Caco-2 (cell line): ENCODE measurements at regions not wholly inside any gene's neighbourhood (a gene's known extent, or its start where the extent isn't known, plus 50 kb on each side); places are given as distances from the start of the nearest gene placed in this dataset.

Experiments used
- BruUV-seq: library from RNA; stranded (reverse); fragments of 400-500 nt; replicated peaks from 2 replicates; lab custom pipeline; 2021; lab: Mats Ljungman, UMichigan
- CTCF ChIA-PET: fragments of 300-600 bp; sonication (Branson Sonifier 250); formaldehyde crosslinking; loops from one replicate; lab custom pipeline; 2022; ENCODE audit warnings: antibody characterized with exemption; lab: Charles Lee
- POLR2A ChIA-PET: fragments of 300-600 bp; sonication (Branson Sonifier 250); formaldehyde crosslinking; loops from one replicate; lab custom pipeline; 2022; ENCODE audit warnings: antibody characterized with exemption; lab: Charles Lee
- DNase-seq, 2 experiments: peaks; one replicate each; pipeline versions ENCODE4 v3.0.0 to v3.0.0-alpha.2; 2020 to 2022
- H3K27me3 ChIP-seq: replicated peaks from 2 replicates; pipeline ENCODE4 v1.6.0; 2011; ENCODE audit warnings: low read length; ENCODE audit not compliant: control insufficient read depth, insufficient read depth
- H3K36me3 ChIP-seq: 2 replicates; pipeline ENCODE4 v1.5.1; 2011; ENCODE audit warnings: low read length; ENCODE audit not compliant: control insufficient read depth, insufficient read depth
- H3K4me1 ChIP-seq: fragments of 250-450 bp; sonication (Bioruptor Pico); 2 replicates; pipeline ENCODE4 v1.5.1; 2020; ENCODE audit warnings: mild to moderate bottlenecking
- H3K4me3 ChIP-seq: 2 replicates; pipeline ENCODE4 v1.5.1; 2011; ENCODE audit warnings: low read depth, mild to moderate bottlenecking, control low read depth, low read length
- H3K9me3 ChIP-seq: fragments of 250-450 bp; sonication (Bioruptor Pico); 2 replicates; pipeline ENCODE4 v1.5.1; 2020; ENCODE audit warnings: mild to moderate bottlenecking, moderate library complexity
- H3K27ac Mint-ChIP-seq: one replicate; pipeline ENCODE4 v1.8.0; 2022; ENCODE audit warnings: mixed read lengths; ENCODE audit not compliant: unreplicated experiment
- H3K27me3 Mint-ChIP-seq: one replicate; pipeline ENCODE4 v1.8.0; 2022; ENCODE audit warnings: mixed read lengths; ENCODE audit not compliant: insufficient read depth, unreplicated experiment
- H3K36me3 Mint-ChIP-seq: one replicate; pipeline ENCODE4 v1.8.0; 2022; ENCODE audit warnings: mild to moderate bottlenecking, mixed read lengths; ENCODE audit not compliant: insufficient read depth, unreplicated experiment
- H3K4me1 Mint-ChIP-seq: one replicate; pipeline ENCODE4 v1.8.0; 2022; ENCODE audit warnings: low read depth, mixed read lengths; ENCODE audit not compliant: unreplicated experiment
- H3K4me3 Mint-ChIP-seq: one replicate; pipeline ENCODE4 v1.8.0; 2022; ENCODE audit warnings: mild to moderate bottlenecking, moderate library complexity, mixed read lengths; ENCODE audit not compliant: unreplicated experiment
- H3K9me3 Mint-ChIP-seq: one replicate; pipeline ENCODE4 v1.8.0; 2022; ENCODE audit warnings: mixed read lengths; ENCODE audit not compliant: unreplicated experiment
- intact Hi-C: fragments of 100-400 bp; cut with micrococcal nuclease; formaldehyde crosslinking; loops from one replicate; pipeline ENCODE4 v1.10.0; 2022; ENCODE audit not compliant: unreplicated experiment
- TF ChIP-seq, protein P1 (sequence below), 2 experiments: fragments of 200-600 bp in 1 of 2; IDR thresholded peaks; 1 replicate in 1 of 2; 2 replicates in 1 of 2; pipeline versions ENCODE4 v1.5.1 to v1.8.0; 2011 to 2022; ENCODE audit warnings: antibody characterized with exemption in 1 of 2, control low read depth in 1 of 2, inconsistent platforms in 1 of 2, low read depth in 1 of 2, low read length in 1 of 2, mild to moderate bottlenecking in 1 of 2, moderate library complexity in 1 of 2; ENCODE audit not compliant: insufficient read depth in 1 of 2, severe bottlenecking in 1 of 2, unreplicated experiment in 1 of 2

DNA sequence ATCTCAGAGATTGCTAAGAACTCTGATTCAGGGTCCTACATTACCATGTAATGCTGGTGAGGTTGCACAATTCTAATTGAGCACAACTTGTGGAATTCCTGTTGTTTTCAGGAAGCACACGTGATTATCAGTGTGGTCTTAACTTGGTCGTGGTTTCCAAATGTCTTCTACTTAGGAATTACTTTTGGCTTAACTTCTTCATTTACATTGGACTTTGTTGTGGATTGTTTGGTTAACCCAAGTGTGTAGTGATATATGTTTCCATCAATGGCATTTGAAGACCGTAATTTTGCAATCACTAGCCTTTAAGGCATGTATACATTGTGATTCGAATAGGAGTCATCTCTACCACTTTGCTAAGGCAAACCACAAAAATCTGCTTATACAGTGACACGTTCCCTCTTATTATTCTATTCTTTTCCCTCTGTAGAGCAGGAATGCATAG is 373.3 kb downstream of the IRS1 start:
- no peaks in the 10 kb centered on the region for H3K9me3 Mint-ChIP-seq
- no peaks in the 10 kb centered on the region for H3K27me3 ChIP-seq
- H3K36me3 Mint-ChIP-seq, result no peaks in the 10 kb centered on the region
- no peaks in the 10 kb centered on the region for H3K27me3 Mint-ChIP-seq
- no peak overlapping the region for H3K27ac Mint-ChIP-seq
- DNase-seq, result no peak
- TF ChIP-seq, protein P1, sequence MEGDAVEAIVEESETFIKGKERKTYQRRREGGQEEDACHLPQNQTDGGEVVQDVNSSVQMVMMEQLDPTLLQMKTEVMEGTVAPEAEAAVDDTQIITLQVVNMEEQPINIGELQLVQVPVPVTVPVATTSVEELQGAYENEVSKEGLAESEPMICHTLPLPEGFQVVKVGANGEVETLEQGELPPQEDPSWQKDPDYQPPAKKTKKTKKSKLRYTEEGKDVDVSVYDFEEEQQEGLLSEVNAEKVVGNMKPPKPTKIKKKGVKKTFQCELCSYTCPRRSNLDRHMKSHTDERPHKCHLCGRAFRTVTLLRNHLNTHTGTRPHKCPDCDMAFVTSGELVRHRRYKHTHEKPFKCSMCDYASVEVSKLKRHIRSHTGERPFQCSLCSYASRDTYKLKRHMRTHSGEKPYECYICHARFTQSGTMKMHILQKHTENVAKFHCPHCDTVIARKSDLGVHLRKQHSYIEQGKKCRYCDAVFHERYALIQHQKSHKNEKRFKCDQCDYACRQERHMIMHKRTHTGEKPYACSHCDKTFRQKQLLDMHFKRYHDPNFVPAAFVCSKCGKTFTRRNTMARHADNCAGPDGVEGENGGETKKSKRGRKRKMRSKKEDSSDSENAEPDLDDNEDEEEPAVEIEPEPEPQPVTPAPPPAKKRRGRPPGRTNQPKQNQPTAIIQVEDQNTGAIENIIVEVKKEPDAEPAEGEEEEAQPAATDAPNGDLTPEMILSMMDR (IDR thresholded peaks at IDR 0.05; ENCODE audit: insufficient read depth in 1 of 2, low read depth in 1 of 2, low read length in 1 of 2, severe bottlenecking in 1 of 2, unreplicated experiment in 1 of 2), result no peak
- ChIA-PET POLR2A (no interaction called here), CTCF (no interaction called here)
- H3K4me3 Mint-ChIP-seq, result no peak overlapping the region
- no peaks in the 10 kb centered on the region for H3K9me3 ChIP-seq
- H3K4me3 ChIP-seq, result no peak overlapping the region
- H3K4me1 ChIP-seq, result peaks cover 13% of the 10 kb centered on the region
- no peaks in the 10 kb centered on the region for H3K36me3 ChIP-seq
- peaks cover 20% of the 10 kb centered on the region for H3K4me1 Mint-ChIP-seq
- intact Hi-C loops, result loop anchor here (5.0 kb wide), 1 partner anchor 51 kb away; no protein-coding TSS in a partner anchor
- BruUV-seq, result no TSS peak

- Mint-ChIP-seq H3K4me3 (no peak overlapping the region), H3K27me3 (no peaks in the 10 kb centered on the region), H3K9me3 (peaks cover 5% of the 10 kb centered on the region), H3K36me3 (no peaks in the 10 kb centered on the region), H3K4me1 (peaks cover 20% of the 10 kb centered on the region), H3K27ac (peak overlapping the region; percentile 73)
- intact Hi-C loops, result loop anchor here (5.0 kb wide), 1 partner anchor 52 kb away; no protein-coding TSS in a partner anchor
- Histone ChIP-seq H3K4me3 (no peak overlapping the region), H3K36me3 (no peaks in the 10 kb centered on the region), H3K4me1 (peaks cover 13% of the 10 kb centered on the region), H3K27me3 (no peaks in the 10 kb centered on the region), H3K9me3 (no peaks in the 10 kb centered on the region)
- POLR2A ChIA-PET, result no interaction called here
- no peak for DNase-seq
- CTCF ChIA-PET, result no interaction called here
- TF ChIP-seq, protein P1 (IDR thresholded peaks at IDR 0.05; ENCODE audit: insufficient read depth in 1 of 2, low read depth in 1 of 2, low read length in 1 of 2, severe bottlenecking in 1 of 2, unreplicated experiment in 1 of 2), result no peak
- no TSS peak for BruUV-seq
Measured at GRCh38 chr2:226424971-226425370, 374.6 kb downstream of the IRS1 start.

- no TSS peak for BruUV-seq
Measured at GRCh38 chr2:226423498-226423960, 376.1 kb downstream of the IRS1 start.

More at GRCh38 chr2:226423498-226423960, 376.1 kb downstream of the IRS1 start:
- ChIA-PET CTCF (no interaction called here), POLR2A (no interaction called here)
- TF ChIP-seq, protein P1 (IDR thresholded peaks at IDR 0.05; ENCODE audit: insufficient read depth in 1 of 2, low read depth in 1 of 2, low read length in 1 of 2, severe bottlenecking in 1 of 2, unreplicated experiment in 1 of 2), result no peak
- Mint-ChIP-seq H3K36me3 (no peaks in the 10 kb centered on the region), H3K4me3 (no peak overlapping the region), H3K4me1 (peaks cover 20% of the 10 kb centered on the region), H3K9me3 (peaks cover 10% of the 10 kb centered on the region), H3K27me3 (no peaks in the 10 kb centered on the region), H3K27ac (no peak overlapping the region)
- no peak overlapping the region for H3K4me3 ChIP-seq
- no peak for DNase-seq
- intact Hi-C loops, result no loop called here
- no peaks in the 10 kb centered on the region for H3K9me3 ChIP-seq
- H3K36me3 ChIP-seq, result no peaks in the 10 kb centered on the region
- H3K4me1 ChIP-seq, result peaks cover 5% of the 10 kb centered on the region
- no peaks in the 10 kb centered on the region for H3K27me3 ChIP-seq
